Loucy (cell line): ENCODE measurements at regions not wholly inside any gene's neighbourhood (a gene's known extent, or its start where the extent isn't known, plus 50 kb on each side); places are given as distances from the start of the nearest gene placed in this dataset.

Experiments
- EZH2phosphoT487 ChIP-seq: fragments of 200-600 bp; IDR thresholded peaks from 2 replicates; pipeline ENCODE4 v1.6.1; 2018; ENCODE audit warnings: antibody characterized with exemption, mild to moderate bottlenecking, moderate library complexity, borderline replicate concordance
- TF ChIP-seq, protein P1 (sequence below): fragments of 200-600 bp; sonication (generic); conservative IDR thresholded peaks from 2 replicates; pipeline ENCODE4 v1.5.1; 2014; ENCODE audit warnings: mild to moderate bottlenecking, antibody characterized with exemption, low read length

DNA sequence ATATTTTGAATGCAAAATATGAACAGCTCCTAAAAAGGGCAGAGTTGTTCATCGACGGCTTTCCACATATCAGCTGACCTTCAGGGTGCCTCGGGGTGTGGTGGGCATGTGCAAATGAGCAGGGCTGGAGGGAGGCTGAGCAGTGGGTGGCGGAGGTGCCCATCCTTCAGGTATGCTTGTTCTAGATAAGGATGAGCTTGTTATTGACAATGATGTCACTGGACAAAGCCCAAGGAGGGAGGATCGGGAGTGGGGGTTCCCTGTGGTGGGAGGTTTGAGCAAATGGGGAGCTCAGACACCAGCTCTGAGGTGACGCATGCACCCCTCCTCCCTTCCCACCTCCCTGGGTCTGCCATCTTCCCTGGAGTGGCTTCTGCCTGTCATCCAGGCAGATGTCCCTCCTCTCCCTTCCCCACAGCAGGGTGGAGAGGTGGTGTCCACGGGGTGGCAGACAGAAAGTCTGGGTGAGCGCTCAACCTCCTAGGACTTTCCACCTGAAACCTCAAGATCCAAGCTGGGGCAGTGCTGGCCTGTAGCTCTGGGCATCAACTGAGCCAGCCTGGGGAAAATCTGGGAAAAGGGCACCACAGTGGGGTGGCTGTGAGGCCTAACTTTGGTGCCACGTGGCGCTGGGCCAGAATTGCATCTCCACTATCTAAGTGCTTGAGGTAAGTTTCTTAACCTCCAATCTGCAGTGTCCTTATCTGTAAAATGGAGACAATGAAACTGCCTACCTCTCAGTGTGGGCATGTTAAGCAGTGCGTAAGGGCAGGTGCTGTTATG is 106.3 kb upstream of the THY1 start:
- TF ChIP-seq, protein P1, sequence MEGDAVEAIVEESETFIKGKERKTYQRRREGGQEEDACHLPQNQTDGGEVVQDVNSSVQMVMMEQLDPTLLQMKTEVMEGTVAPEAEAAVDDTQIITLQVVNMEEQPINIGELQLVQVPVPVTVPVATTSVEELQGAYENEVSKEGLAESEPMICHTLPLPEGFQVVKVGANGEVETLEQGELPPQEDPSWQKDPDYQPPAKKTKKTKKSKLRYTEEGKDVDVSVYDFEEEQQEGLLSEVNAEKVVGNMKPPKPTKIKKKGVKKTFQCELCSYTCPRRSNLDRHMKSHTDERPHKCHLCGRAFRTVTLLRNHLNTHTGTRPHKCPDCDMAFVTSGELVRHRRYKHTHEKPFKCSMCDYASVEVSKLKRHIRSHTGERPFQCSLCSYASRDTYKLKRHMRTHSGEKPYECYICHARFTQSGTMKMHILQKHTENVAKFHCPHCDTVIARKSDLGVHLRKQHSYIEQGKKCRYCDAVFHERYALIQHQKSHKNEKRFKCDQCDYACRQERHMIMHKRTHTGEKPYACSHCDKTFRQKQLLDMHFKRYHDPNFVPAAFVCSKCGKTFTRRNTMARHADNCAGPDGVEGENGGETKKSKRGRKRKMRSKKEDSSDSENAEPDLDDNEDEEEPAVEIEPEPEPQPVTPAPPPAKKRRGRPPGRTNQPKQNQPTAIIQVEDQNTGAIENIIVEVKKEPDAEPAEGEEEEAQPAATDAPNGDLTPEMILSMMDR: no peak
- no peak for TF ChIP-seq EZH2phosphoT487
